ENCODE measurements at regions not wholly inside any gene's neighbourhood (a gene's known extent, or its start where the extent isn't known, plus 50 kb on each side); places are given as distances from the start of the nearest gene placed in this dataset.

GRCh38 chr2:10502803-10503107 lies 54.6 kb upstream of the ODC1 start:
- in situ Hi-C loops (cut with MboI; ENCODE audit: low sequenced_read_pairs, unreplicated experiment) = no loop called here
- no peak for DNase-seq (ENCODE audit: low spot score)
- TF ChIP-seq CTCF (IDR thresholded peaks at IDR 0.05; ENCODE audit: borderline replicate concordance, control extremely low read depth, extremely low read depth, insufficient read depth, missing control alignments) = no peak

- TF ChIP-seq CTCF (IDR thresholded peaks at IDR 0.05; ENCODE audit: borderline replicate concordance, control extremely low read depth, extremely low read depth, insufficient read depth, missing control alignments) = no peak
- DNase-seq (ENCODE audit: low spot score) = no peak
- in situ Hi-C loops (cut with MboI; ENCODE audit: low sequenced_read_pairs, unreplicated experiment) = no loop called here
These were observed 54.1 kb upstream of the ODC1 start for GRCh38 chr2:10501980-10502802.

GRCh38 chr2:10501451-10501961 lies 53.4 kb upstream of the ODC1 start:
- DNase-seq (ENCODE audit: low spot score) = peak; percentile 30
- in situ Hi-C loops (cut with MboI; ENCODE audit: low sequenced_read_pairs, unreplicated experiment) = no loop called here
- no peak for TF ChIP-seq CTCF (IDR thresholded peaks at IDR 0.05; ENCODE audit: borderline replicate concordance, control extremely low read depth, extremely low read depth, insufficient read depth, missing control alignments)

GRCh38 chr2:10500601-10501361 lies 52.7 kb upstream of the ODC1 start:
- DNase-seq (ENCODE audit: low spot score) = no peak
- in situ Hi-C loops (cut with MboI; ENCODE audit: low sequenced_read_pairs, unreplicated experiment) = no loop called here
- TF ChIP-seq CTCF (IDR thresholded peaks at IDR 0.05; ENCODE audit: borderline replicate concordance, control extremely low read depth, extremely low read depth, insufficient read depth, missing control alignments) = no peak

- DNase-seq (ENCODE audit: low spot score) = no peak
- no peak for TF ChIP-seq CTCF (IDR thresholded peaks at IDR 0.05; ENCODE audit: borderline replicate concordance, control extremely low read depth, extremely low read depth, insufficient read depth, missing control alignments)
- in situ Hi-C loops (cut with MboI; ENCODE audit: low sequenced_read_pairs, unreplicated experiment) = no loop called here
These were observed 51.9 kb upstream of the ODC1 start for GRCh38 chr2:10499911-10500521.

- no peak for DNase-seq (ENCODE audit: low spot score)
- in situ Hi-C loops (cut with MboI; ENCODE audit: low sequenced_read_pairs, unreplicated experiment) = no loop called here
- no peak for TF ChIP-seq CTCF (IDR thresholded peaks at IDR 0.05; ENCODE audit: borderline replicate concordance, control extremely low read depth, extremely low read depth, insufficient read depth, missing control alignments)
These were observed 51.3 kb upstream of the ODC1 start for GRCh38 chr2:10499275-10499907.
